ENCODE measurements at regions not wholly inside any gene's neighbourhood (a gene's known extent, or its start where the extent isn't known, plus 50 kb on each side); places are given as distances from the start of the nearest gene placed in this dataset.
A peak's percentile ranks its signal among the peaks of the same experiment; 100 is the strongest.
"Not testable (repeated sequence)": the region's sequence is repeated elsewhere in the genome, so short reads cannot be mapped to it uniquely, and the experiment has no call there.

DNA sequence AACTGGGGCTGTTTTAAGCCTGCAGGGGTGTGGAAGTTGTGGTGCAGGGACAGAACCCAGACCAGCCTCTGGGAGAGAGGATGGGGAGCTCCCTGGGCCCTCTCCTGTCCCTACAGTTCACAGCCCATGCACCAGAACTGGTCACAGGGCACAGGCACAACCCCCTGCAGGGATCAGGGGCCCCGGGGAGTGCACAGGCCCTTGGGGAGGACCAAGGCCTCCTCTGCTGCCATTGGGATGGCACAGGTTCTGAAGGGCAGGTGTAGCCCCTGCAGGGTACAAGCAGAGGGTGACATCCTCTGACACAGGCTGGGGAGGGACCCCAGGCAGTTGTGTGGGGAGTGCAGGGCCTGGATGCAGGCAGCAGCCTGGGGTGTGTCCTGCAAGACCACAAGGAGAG lies 66.4 kb upstream of the SFSWAP start:
- intact Hi-C loops (cut with DNase I; ENCODE audit: low total_unique reads): no loop called here
- 75 to 100% methylated on average over 1 of the region's 1 CpG for WGBS, 2 donors
- H3K4me3 ChIP-seq (ENCODE audit: low read depth, poor library complexity, severe bottlenecking): no peak overlapping the region
- TF ChIP-seq, protein P1, sequence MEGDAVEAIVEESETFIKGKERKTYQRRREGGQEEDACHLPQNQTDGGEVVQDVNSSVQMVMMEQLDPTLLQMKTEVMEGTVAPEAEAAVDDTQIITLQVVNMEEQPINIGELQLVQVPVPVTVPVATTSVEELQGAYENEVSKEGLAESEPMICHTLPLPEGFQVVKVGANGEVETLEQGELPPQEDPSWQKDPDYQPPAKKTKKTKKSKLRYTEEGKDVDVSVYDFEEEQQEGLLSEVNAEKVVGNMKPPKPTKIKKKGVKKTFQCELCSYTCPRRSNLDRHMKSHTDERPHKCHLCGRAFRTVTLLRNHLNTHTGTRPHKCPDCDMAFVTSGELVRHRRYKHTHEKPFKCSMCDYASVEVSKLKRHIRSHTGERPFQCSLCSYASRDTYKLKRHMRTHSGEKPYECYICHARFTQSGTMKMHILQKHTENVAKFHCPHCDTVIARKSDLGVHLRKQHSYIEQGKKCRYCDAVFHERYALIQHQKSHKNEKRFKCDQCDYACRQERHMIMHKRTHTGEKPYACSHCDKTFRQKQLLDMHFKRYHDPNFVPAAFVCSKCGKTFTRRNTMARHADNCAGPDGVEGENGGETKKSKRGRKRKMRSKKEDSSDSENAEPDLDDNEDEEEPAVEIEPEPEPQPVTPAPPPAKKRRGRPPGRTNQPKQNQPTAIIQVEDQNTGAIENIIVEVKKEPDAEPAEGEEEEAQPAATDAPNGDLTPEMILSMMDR (IDR thresholded peaks at IDR 0.05): no peak
- TF ChIP-seq POLR2A (IDR thresholded peaks at IDR 0.05): no peak
- DNase-seq (ENCODE audit: low spot score in 2 of 2): no peak

DNA sequence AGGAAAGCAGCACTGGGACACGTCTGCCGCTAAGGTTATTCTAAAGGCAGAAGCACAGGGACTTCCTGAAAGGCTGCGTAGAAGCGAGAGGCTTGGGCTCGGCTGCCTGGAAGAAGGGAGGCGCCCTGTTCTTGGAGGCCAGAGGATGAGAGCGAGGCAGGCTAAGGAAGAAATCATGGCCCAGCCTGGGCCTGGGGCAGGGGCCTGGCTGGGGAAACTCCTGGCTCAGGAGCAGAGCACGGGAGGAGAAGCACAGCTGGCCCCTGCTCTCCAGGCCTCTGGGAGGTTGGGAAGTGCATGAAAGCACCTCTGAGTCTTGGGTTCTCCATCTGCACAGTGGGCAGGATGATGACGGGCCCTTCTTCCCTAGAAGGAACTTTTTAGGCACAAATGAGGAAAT lies 66.0 kb upstream of the SFSWAP start:
- H3K4me3 ChIP-seq (ENCODE audit: low read depth, poor library complexity, severe bottlenecking); DNase-seq (ENCODE audit: low spot score in 2 of 2); intact Hi-C loops (cut with DNase I; ENCODE audit: low total_unique reads): not testable (repeated sequence)
- WGBS, 2 donors: 53 to 65% methylated on average over 8 to 9 of the region's 9 CpGs

DNA sequence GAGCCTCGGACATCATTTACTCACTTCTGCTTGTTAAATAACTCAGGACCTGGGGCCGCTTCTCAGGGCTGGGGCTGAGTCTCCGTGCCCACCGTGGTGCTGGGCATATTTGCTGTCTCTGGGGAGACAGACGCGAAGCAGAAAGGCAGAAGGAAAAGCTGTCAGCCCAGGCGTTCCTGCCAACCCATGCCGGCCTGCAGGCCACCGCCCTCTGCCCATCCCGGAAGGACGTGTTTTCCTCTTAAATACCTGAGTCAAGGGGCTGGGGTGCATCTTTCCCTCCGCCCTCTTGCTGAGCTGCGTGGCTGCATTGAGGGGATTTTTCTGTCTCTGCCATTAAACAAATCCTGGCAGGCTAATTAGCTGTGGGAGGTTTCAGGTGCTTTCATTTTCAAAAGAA lies 65.3 kb upstream of the SFSWAP start:
- WGBS, 2 donors: 14 to 20% methylated on average over 4 to 7 of the region's 13 CpGs
- DNase-seq (ENCODE audit: low spot score in 2 of 2); intact Hi-C loops (cut with DNase I; ENCODE audit: low total_unique reads); H3K4me3 ChIP-seq (ENCODE audit: low read depth, poor library complexity, severe bottlenecking): not testable (repeated sequence)

DNA sequence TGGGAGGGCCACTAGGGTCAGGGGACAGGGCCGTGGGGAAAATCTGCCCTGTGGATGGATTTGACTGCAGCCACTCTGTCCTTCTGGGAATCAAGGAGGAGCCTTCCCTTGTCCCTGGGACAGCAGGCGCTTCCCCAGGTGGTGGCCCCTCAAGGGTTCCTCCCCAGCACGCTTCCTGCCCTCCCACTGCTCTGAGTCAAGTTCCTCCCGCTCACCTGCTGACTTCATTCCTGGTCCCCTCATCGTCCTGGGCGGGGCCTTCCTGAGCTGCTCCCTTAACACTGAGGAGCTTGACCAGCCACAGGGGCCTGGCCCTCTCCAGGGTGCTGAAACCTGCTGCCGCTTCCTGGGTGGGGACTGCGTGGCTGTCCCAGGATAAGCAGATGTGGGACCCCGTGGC lies 64.4 kb upstream of the SFSWAP start:
- DNase-seq (ENCODE audit: low spot score in 2 of 2); intact Hi-C loops (cut with DNase I; ENCODE audit: low total_unique reads): not testable (repeated sequence)

DNA sequence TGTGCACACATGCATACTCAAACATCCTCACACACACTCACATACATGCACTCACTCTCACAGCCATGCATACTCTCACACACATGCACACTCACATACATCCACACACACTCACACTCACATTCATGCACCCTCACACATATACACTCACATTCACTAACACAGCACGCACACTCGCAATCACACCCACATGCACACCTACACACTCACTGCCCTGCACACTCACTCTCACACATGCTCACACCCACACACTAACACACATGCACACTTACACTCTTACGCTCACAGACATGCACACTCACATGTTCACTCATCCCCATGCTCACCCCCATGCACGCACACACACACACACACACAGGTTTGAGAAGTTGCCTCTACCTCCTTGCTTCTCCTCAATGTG lies 63.2 kb upstream of the SFSWAP start:
- intact Hi-C loops (cut with DNase I; ENCODE audit: low total_unique reads): no loop called here
- 91 to 93% methylated on average over 4 of the region's 4 CpGs for WGBS, 2 donors
- no peak for DNase-seq (ENCODE audit: low spot score in 2 of 2)
- no peak overlapping the region for H3K4me3 ChIP-seq (ENCODE audit: low read depth, poor library complexity, severe bottlenecking)
- TF ChIP-seq POLR2A (IDR thresholded peaks at IDR 0.05): no peak
- TF ChIP-seq, protein P1 (IDR thresholded peaks at IDR 0.05): no peak

More for the DNA sequence above, 64.4 kb upstream of the SFSWAP start:
- 25 to 40% methylated on average over 1 to 3 of the region's 9 CpGs for WGBS, 2 donors
- H3K4me3 ChIP-seq (ENCODE audit: low read depth, poor library complexity, severe bottlenecking): not testable (repeated sequence)

DNA sequence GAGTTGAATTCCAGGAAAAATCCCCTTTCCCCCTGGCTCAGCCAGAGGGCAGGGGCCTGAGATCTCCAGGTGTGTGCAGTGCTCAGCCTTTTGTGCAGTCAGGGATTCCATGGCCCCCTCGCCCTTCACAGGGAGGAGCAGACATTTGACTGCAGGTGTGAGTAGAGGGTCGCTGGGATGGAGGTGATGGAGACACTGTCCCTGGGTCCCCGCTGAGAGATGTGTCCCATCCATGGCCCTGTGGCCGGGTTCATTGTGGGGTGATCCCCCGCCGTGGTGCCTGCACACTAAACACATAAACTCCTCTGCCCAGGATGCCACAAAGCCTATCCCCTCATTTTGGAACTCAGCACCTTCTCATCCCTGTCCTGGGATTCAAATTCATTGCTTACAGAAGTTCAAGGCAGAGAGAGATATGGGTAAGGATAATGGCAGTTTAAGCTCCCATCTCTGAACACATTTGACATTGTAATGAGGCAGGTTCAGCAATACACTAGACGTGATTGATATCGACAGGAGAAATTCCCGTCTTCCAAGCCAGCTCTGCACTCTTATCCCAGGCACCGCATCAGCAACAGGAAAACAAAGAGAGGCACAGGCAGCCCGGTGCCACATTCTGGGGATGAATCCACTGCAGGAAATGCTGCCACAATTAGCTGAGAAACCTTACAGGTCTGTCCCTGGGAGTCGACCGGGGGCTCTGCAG lies 55.3 kb upstream of the SFSWAP start:
- H3K4me3 ChIP-seq (ENCODE audit: low read depth, poor library complexity, severe bottlenecking); intact Hi-C loops (cut with DNase I; ENCODE audit: low total_unique reads): not testable (repeated sequence)
- DNase-seq (ENCODE audit: low spot score in 2 of 2): peak in 1 of 2 donors; percentile 78
- WGBS, 2 donors: 72 to 74% methylated on average over 5 to 6 of the region's 13 CpGs

DNA sequence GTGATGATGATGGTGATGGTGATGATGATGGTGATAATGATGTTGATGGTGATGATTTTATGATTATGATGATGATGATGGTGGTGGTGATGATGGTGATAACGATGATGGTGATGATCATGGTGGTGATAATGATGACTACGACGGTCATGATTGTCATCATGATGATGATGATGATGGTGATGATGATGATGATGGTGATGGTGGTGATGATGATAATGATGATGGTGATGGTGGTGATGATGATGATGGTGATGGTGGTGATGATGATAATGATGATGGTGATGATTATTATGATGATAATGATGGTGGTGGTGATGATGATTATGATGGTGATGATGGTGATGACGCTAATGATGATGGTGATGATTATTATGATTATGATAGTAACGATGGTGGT lies 54.1 kb upstream of the SFSWAP start:
- DNase-seq (ENCODE audit: low spot score in 2 of 2); H3K4me3 ChIP-seq (ENCODE audit: low read depth, poor library complexity, severe bottlenecking); intact Hi-C loops (cut with DNase I; ENCODE audit: low total_unique reads): not testable (repeated sequence)
- 86 to 94% methylated on average over 5 of the region's 5 CpGs for WGBS, 2 donors

DNA sequence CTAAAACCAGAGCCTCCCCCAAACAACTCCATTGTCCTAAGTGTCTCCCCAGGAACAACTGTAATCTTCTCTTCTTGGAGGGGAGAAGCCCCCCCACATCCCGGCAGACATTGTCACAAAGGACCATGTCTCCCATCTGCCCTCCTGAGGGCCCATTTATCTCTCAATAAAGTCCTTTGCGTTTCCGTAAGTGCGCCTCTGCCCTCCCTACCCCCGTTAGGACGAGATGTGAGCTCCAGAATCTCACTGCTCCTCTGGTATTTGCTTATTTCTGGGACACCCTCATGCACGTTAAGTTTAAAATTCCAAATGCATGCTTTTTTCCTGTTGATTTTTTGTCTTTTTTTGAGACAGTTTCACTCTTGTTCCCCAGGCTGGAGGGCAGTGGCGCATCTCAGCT lies 52.3 kb upstream of the SFSWAP start:
- H3K4me3 ChIP-seq (ENCODE audit: low read depth, poor library complexity, severe bottlenecking); DNase-seq (ENCODE audit: low spot score in 2 of 2); intact Hi-C loops (cut with DNase I; ENCODE audit: low total_unique reads): not testable (repeated sequence)
- WGBS, 2 donors: 83 to 88% methylated on average over 7 of the region's 8 CpGs

DNA sequence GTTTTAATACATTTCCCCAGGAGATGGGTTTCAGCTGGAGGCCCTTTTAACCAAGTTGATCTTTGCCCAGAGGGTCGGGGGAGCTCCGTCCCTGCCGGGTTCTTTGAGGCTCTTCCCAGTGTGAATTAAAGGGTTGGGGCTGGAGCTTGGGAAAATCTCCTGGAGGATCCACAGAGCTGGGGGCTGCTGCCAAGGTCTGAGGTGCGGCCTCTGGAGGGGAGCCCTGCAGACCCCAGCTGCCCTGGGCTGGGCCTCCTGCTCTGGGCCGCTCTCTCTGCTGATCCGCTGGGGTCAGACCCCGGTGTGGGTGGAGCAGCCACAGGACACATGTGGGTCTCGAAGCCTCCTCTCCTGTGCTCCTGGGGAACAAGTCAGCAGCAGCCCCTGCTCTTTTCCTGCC lies 51.4 kb upstream of the SFSWAP start:
- H3K4me3 ChIP-seq (ENCODE audit: low read depth, poor library complexity, severe bottlenecking); intact Hi-C loops (cut with DNase I; ENCODE audit: low total_unique reads); DNase-seq (ENCODE audit: low spot score in 2 of 2): not testable (repeated sequence)
- 66 to 79% methylated on average over 4 to 5 of the region's 8 CpGs for WGBS, 2 donors

DNA sequence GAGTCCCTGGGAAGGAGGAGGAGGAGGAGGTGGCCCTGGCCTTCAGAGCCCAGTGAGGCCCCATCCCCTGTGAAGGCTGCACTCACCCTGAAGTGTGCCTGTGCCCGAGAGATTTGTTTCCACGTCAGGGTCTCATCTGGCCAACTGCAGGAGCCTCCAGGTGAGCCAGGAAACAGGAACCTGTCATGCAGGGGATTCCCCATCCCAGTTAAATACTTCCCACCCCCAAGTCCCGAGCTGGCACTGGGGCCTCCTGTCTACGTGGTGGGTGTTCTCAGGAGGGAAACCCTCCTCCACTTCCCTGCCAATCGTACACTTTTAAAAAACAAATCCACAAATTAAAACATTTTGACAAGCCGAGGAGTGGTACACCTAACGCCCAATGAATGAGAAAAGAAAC lies 50.9 kb upstream of the SFSWAP start:
- intact Hi-C loops (cut with DNase I; ENCODE audit: low total_unique reads): loop anchor here (10.0 kb wide), 1 partner anchor 365 kb away; no protein-coding TSS in a partner anchor
- peak in 1 of 2 donors; percentile 68 for DNase-seq (ENCODE audit: low spot score in 2 of 2)
- WGBS, 2 donors: 59 to 72% methylated on average over 7 of the region's 7 CpGs

DNA sequence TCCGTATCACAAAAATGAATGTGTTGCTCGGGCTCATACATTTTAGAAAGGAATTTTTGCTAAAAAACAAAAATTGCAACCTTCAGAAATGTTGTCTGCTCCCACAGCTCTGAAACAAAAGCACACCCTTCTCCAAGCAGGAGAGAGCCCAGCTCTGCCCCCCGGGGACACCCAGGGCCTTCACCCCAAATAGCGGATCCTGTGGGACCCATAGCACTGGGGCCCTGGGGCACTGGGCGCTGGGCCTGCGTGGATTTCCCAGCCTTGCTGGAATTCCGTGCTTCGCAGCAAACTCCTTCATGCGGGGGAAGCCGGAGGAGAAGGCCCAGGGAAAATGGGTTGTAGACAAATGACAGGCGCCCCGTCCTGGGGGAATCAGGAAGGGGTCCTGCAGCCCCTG lies 50.5 kb upstream of the SFSWAP start:
- intact Hi-C loops (cut with DNase I; ENCODE audit: low total_unique reads): loop anchor here (10.0 kb wide), 1 partner anchor 366 kb away; no protein-coding TSS in a partner anchor
- H3K4me3 ChIP-seq (ENCODE audit: low read depth, poor library complexity, severe bottlenecking): not testable (repeated sequence)

More for the DNA sequence above, 50.9 kb upstream of the SFSWAP start:
- H3K4me3 ChIP-seq (ENCODE audit: low read depth, poor library complexity, severe bottlenecking): not testable (repeated sequence)

More for the DNA sequence above, 50.5 kb upstream of the SFSWAP start:
- DNase-seq (ENCODE audit: low spot score in 2 of 2): peak in 1 of 2 donors; percentile 75
- WGBS, 2 donors: 82 to 84% methylated on average over 12 of the region's 12 CpGs

Measured in lower leg skin (tissue), 4 donors.